PC-9 (cell line): ENCODE measurements at regions not wholly inside any gene's neighbourhood (a gene's known extent, or its start where the extent isn't known, plus 50 kb on each side); places are given as distances from the start of the nearest gene placed in this dataset.
A peak's percentile ranks its signal among the peaks of the same experiment; 100 is the strongest.

Experiments
- BruUV-seq: library from RNA; stranded (reverse); fragments of 400-500 nt; replicated peaks from 2 replicates; lab custom pipeline; 2021; lab: Mats Ljungman, UMichigan
- CTCF ChIA-PET: fragments of 300-600 bp; sonication (Branson Sonifier 250); formaldehyde crosslinking; loops from one replicate; lab custom pipeline; 2022; ENCODE audit warnings: antibody characterized with exemption; lab: Charles Lee
- POLR2A ChIA-PET: fragments of 300-600 bp; sonication (Branson Sonifier 250); formaldehyde crosslinking; loops from one replicate; lab custom pipeline; 2022; ENCODE audit warnings: antibody characterized with exemption; ENCODE audit not compliant: unreplicated experiment; lab: Charles Lee
- DNase-seq, 2 experiments: peaks; one replicate each; pipeline versions ENCODE4 v3.0.0 to v3.0.0-alpha.2; 2015 to 2022; ENCODE audit warnings: mixed read lengths in 1 of 2
- H2AFZ ChIP-seq: fragments of 200-600 bp; sonication (generic); 2 replicates; pipeline ENCODE4 v1.8.1; 2017; ENCODE audit warnings: antibody characterized with exemption
- H3F3A ChIP-seq: fragments of 200-600 bp; sonication (generic); 2 replicates; pipeline ENCODE4 v1.8.1; 2017; ENCODE audit warnings: antibody characterized with exemption, mild to moderate bottlenecking, low read depth; ENCODE audit not compliant: insufficient read depth
- H3K27ac ChIP-seq: fragments of 200-600 bp; sonication (generic); 2 replicates; pipeline ENCODE4 v1.6.1; 2016; ENCODE audit warnings: mixed run types
- H3K27me3 ChIP-seq: fragments of 200-600 bp; sonication (generic); 2 replicates; pipeline ENCODE4 v1.6.1; 2016; ENCODE audit warnings: low read depth, mixed run types; ENCODE audit not compliant: insufficient read depth
- H3K36me3 ChIP-seq: fragments of 200-600 bp; sonication (generic); 2 replicates; pipeline ENCODE4 v1.6.1; 2016; ENCODE audit warnings: low read depth, mixed run types
- H3K4me1 ChIP-seq: fragments of 200-600 bp; sonication (generic); replicated peaks from 2 replicates; pipeline ENCODE4 v1.6.1; 2016; ENCODE audit warnings: mixed run types; ENCODE audit not compliant: insufficient read depth
- H3K4me2 ChIP-seq: fragments of 200-600 bp; sonication (generic); 2 replicates; pipeline ENCODE4 v1.6.1; 2017; ENCODE audit warnings: mixed run types
- H3K4me3 ChIP-seq: fragments of 200-600 bp; sonication (generic); 2 replicates; pipeline ENCODE4 v1.6.1; 2016; ENCODE audit warnings: mixed run types
- H3K79me2 ChIP-seq: fragments of 200-600 bp; sonication (generic); 2 replicates; pipeline ENCODE4 v1.6.1; 2017; ENCODE audit warnings: low read depth, mixed run types
- H3K9me2 ChIP-seq: fragments of 200-600 bp; sonication (generic); 2 replicates; pipeline ENCODE4 v1.8.1; 2017; ENCODE audit warnings: mild to moderate bottlenecking; ENCODE audit not compliant: insufficient read depth
- H3K9me3 ChIP-seq: fragments of 200-600 bp; sonication (generic); 2 replicates; pipeline ENCODE4 v1.8.1; 2016; ENCODE audit warnings: low read depth; ENCODE audit not compliant: insufficient read depth
- H4K20me1 ChIP-seq: fragments of 200-600 bp; sonication (generic); 2 replicates; pipeline ENCODE4 v1.8.1; 2017; ENCODE audit not compliant: insufficient read depth
- EZH2 ChIP-seq: fragments of 200-600 bp; sonication (generic); IDR thresholded peaks from 2 replicates; pipeline ENCODE4 v1.8.0; 2017; ENCODE audit warnings: antibody characterized with exemption, low read depth
- intact Hi-C: fragments of 100-400 bp; cut with micrococcal nuclease; formaldehyde crosslinking; loops from one replicate; pipeline ENCODE4 v1.10.0; 2022; ENCODE audit not compliant: unreplicated experiment
- TF ChIP-seq, protein P1 (sequence below): fragments of 200-600 bp; sonication (generic); conservative IDR thresholded peaks from 2 replicates; pipeline ENCODE4 v1.6.1; 2017; ENCODE audit warnings: mixed run types, antibody characterized with exemption, mild to moderate bottlenecking, moderate library complexity

DNA sequence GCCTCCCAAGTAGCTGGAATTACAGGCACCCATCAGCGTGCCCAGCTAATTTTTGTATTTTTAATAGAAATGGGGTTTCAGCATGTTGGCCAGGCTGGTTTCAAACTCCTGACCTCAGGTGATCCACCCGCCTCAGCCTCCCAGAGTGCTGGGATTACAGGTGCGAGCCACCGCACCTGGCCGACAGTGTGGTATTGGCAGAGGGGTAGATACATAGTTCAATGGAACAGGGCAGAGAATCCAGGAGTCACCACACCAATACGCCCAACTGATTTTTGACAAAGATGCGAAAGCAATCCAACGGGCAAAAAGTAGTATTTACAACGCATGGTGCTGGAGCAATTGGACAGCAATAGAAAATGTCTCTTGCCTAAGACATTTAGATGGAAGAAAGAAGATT, 164.0 kb upstream of the PPP1R26 start:
- Histone ChIP-seq H3K36me3 (no peaks in the 10 kb centered on the region), H3K9me2 (no peaks in the 10 kb centered on the region), H2AFZ (no peak overlapping the region), H3F3A (no peaks in the 10 kb centered on the region), H4K20me1 (0 out of 2 replicates have a peak, but pooled peaks cover 3% of the 10 kb centered on the region), H3K27ac (no peak overlapping the region), H3K79me2 (no peaks in the 10 kb centered on the region), H3K27me3 (peaks cover 87% of the 10 kb centered on the region), H3K4me2 (no peak overlapping the region), H3K9me3 (no peaks in the 10 kb centered on the region), H3K4me1 (no peaks in the 10 kb centered on the region), H3K4me3 (no peak overlapping the region)
- CTCF ChIA-PET: no interaction called here
- TF ChIP-seq, protein P1, sequence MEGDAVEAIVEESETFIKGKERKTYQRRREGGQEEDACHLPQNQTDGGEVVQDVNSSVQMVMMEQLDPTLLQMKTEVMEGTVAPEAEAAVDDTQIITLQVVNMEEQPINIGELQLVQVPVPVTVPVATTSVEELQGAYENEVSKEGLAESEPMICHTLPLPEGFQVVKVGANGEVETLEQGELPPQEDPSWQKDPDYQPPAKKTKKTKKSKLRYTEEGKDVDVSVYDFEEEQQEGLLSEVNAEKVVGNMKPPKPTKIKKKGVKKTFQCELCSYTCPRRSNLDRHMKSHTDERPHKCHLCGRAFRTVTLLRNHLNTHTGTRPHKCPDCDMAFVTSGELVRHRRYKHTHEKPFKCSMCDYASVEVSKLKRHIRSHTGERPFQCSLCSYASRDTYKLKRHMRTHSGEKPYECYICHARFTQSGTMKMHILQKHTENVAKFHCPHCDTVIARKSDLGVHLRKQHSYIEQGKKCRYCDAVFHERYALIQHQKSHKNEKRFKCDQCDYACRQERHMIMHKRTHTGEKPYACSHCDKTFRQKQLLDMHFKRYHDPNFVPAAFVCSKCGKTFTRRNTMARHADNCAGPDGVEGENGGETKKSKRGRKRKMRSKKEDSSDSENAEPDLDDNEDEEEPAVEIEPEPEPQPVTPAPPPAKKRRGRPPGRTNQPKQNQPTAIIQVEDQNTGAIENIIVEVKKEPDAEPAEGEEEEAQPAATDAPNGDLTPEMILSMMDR: no peak
- 0 out of 2 replicates have a peak, but pooled peaks have one; percentile 54 for TF ChIP-seq EZH2
- intact Hi-C loops: no loop called here
- no TSS peak for BruUV-seq
- POLR2A ChIA-PET: no interaction called here
- no peak for DNase-seq

DNA sequence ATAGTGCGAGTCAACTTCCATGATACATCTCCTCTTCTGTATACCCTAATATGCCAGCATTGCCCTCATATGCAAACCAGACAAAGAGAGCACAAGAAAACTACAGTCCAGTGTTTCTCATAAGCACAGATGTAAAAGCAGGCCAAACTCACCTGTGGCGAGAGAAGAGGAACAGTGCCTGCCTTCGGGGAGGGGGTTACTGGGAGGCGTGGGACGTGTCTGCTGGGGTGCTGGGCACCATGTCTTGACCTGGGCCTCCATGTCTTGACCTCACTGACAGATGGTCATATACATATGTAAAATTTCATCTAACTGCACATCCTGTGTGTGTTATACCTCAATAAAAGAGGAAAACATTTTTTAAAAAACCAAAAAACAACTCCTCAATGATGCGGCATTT, 159.3 kb upstream of the PPP1R26 start:
- no peak overlapping the region for H3K4me2 ChIP-seq
- no peak overlapping the region for H2AFZ ChIP-seq
- no peak overlapping the region for H3K4me3 ChIP-seq
- no peaks in the 10 kb centered on the region for H3K79me2 ChIP-seq
- DNase-seq: no peak
- H3K4me1 ChIP-seq: no peaks in the 10 kb centered on the region
- ChIA-PET POLR2A (no interaction called here), CTCF (no interaction called here)
- BruUV-seq: no TSS peak
- H4K20me1 ChIP-seq: 0 out of 2 replicates have a peak, but pooled peaks cover 3% of the 10 kb centered on the region
- no peaks in the 10 kb centered on the region for H3K9me3 ChIP-seq
- peaks cover 96% of the 10 kb centered on the region for H3K27me3 ChIP-seq
- TF ChIP-seq, protein P1: no peak
- TF ChIP-seq EZH2: no peak
- H3K27ac ChIP-seq: no peak overlapping the region
- H3K36me3 ChIP-seq: no peaks in the 10 kb centered on the region
- intact Hi-C loops: no loop called here
- no peaks in the 10 kb centered on the region for H3K9me2 ChIP-seq
- no peaks in the 10 kb centered on the region for H3F3A ChIP-seq

DNA sequence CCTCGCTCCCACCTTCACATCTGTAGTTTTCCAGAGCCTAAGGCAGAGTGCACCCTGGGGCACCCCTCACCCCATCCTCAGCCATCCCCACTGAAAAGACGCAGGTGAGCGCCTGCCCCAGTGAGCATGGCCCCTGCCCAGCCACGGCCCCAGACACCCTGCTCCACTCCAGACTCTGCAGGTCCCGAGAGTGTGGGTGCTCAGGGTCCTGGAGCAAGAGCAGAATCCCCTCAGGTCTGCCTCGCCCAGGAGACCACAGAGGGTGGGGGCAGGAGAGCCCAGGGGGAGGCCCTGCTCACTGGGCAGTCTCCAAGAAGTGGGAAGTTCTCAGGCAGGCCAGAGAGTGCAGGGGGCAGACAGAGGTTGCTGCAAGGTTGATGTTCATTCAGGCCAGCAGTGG, 158.6 kb upstream of the PPP1R26 start:
- Histone ChIP-seq H4K20me1 (0 out of 2 replicates have a peak, but pooled peaks cover 3% of the 10 kb centered on the region), H3K27me3 (peaks cover 96% of the 10 kb centered on the region), H3K4me3 (no peak overlapping the region), H3K36me3 (no peaks in the 10 kb centered on the region), H2AFZ (no peak overlapping the region), H3K4me2 (no peak overlapping the region), H3K9me2 (no peaks in the 10 kb centered on the region), H3K27ac (no peak overlapping the region), H3K79me2 (no peaks in the 10 kb centered on the region), H3F3A (no peaks in the 10 kb centered on the region), H3K4me1 (no peaks in the 10 kb centered on the region), H3K9me3 (no peaks in the 10 kb centered on the region)
- POLR2A ChIA-PET: no interaction called here
- intact Hi-C loops: no loop called here
- DNase-seq: no peak
- no peak for TF ChIP-seq EZH2
- TF ChIP-seq, protein P1: no peak
- BruUV-seq: no TSS peak
- CTCF ChIA-PET: no interaction called here
